ENCODE measurements at regions not wholly inside any gene's neighbourhood (a gene's known extent, or its start where the extent isn't known, plus 50 kb on each side); places are given as distances from the start of the nearest gene placed in this dataset.

DNA sequence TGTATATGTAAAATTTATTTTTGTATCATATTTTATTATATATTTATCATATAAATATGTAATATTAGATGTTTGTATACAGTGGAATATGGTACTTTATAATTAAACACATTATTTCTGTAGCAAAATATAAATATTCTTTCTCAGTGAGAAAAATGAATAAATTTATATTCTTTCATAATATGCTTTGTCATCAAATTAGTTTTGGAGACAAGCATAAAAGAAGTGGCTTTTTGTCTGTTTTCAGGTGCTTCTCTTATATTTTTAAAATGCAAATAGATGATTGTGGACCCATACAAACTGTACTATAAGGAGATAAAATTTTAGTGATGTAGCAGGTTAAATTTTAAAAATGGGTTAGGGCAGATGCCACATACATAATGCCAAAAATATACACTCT, 222.4 kb upstream of the CNTN5 start:
- no peaks in the 10 kb centered on the region for H3K36me3 ChIP-seq
- no peak overlapping the region for H3K4me3 ChIP-seq
- intact Hi-C loops (cut with DNase I), result no loop called here
- no peaks in the 10 kb centered on the region for H3K4me1 ChIP-seq
- DNase-seq, result no peak
- no peak overlapping the region for H3K27ac ChIP-seq
- H3K27me3 ChIP-seq, result no peaks in the 10 kb centered on the region
- TF ChIP-seq POLR2AphosphoS5 (IDR thresholded peaks at IDR 0.05), result no peak
- TF ChIP-seq EP300 (IDR thresholded peaks at IDR 0.05), result no peak
- no peak for TF ChIP-seq POLR2A (IDR thresholded peaks at IDR 0.05)
- TF ChIP-seq, protein P1, sequence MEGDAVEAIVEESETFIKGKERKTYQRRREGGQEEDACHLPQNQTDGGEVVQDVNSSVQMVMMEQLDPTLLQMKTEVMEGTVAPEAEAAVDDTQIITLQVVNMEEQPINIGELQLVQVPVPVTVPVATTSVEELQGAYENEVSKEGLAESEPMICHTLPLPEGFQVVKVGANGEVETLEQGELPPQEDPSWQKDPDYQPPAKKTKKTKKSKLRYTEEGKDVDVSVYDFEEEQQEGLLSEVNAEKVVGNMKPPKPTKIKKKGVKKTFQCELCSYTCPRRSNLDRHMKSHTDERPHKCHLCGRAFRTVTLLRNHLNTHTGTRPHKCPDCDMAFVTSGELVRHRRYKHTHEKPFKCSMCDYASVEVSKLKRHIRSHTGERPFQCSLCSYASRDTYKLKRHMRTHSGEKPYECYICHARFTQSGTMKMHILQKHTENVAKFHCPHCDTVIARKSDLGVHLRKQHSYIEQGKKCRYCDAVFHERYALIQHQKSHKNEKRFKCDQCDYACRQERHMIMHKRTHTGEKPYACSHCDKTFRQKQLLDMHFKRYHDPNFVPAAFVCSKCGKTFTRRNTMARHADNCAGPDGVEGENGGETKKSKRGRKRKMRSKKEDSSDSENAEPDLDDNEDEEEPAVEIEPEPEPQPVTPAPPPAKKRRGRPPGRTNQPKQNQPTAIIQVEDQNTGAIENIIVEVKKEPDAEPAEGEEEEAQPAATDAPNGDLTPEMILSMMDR (IDR thresholded peaks at IDR 0.05), result no peak
- H3K9me3 ChIP-seq, result peaks cover 0 to 5% (median under 1%) of the 10 kb centered on the region in 4 donors

DNA sequence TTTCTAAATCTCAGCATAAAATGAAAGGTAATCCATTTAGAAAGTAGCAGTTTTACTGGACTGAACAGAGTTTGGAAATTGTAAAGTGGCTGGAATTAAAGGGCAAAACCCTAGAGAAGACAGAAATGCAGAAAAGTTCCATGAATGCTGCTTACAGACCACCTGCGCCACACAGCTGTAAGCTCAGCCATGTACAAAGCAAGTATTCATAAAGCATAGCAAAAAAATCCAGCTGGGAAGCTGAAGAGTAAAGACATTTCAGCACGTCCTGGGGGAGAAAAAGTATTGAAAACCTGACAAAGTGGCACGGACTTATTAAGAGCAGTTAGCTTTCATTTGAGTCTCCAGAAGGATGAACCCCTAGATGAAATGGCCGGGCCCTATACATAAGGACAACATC, 220.1 kb upstream of the CNTN5 start:
- Histone ChIP-seq H3K4me1 (no peaks in the 10 kb centered on the region), H3K36me3 (no peaks in the 10 kb centered on the region), H3K27me3 (no peaks in the 10 kb centered on the region), H3K9me3 (peaks cover 0 to 5% (median 0%) of the 10 kb centered on the region in 4 donors), H3K27ac (no peak overlapping the region), H3K4me3 (no peak overlapping the region)
- 78 to 85% methylated on average over 4 of the region's 4 CpGs for WGBS, 2 donors
- intact Hi-C loops (cut with DNase I), result no loop called here
- no peak for TF ChIP-seq POLR2AphosphoS5 (IDR thresholded peaks at IDR 0.05)
- no peak for TF ChIP-seq POLR2A (IDR thresholded peaks at IDR 0.05)
- DNase-seq, result no peak

DNA sequence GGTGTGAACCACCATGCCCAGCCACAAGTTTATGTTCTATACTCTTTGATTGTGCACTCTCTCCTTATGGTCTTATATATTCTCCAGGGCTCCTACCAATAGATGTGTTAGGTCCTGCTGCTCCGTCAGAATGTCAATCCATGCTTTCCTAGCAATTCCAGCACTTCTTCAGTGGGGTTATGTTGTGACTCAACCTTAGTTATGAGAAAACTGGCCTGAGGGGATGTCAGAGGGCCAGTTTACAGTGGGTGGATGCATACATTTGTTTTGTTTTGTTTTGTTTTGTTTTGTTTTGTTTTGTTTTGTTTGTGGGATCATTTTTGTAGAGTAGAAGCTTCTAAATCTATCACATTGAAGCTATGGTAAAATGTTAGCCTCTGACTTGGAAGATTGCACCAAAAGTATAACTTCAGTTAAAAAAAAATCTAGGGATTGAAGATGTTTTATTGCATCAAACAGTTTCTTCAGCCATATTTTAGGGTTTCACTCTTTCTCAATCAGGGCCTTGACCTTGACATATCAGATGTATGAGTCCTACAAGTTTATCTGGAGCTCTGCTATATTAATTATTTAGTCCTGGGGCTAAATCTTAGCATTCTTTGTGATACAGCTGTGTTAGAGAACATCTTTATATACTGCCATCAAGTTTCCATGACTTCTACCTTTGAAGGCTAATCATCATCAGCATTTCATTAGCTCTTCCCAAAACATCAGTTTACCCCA, 191.6 kb upstream of the CNTN5 start:
- Histone ChIP-seq H3K27me3 (no peaks in the 10 kb centered on the region), H3K9me3 (peaks cover 0 to 3% (median 0%) of the 10 kb centered on the region in 4 donors), H3K36me3 (no peaks in the 10 kb centered on the region), H3K4me3 (no peak overlapping the region), H3K4me1 (no peaks in the 10 kb centered on the region), H3K27ac (no peak overlapping the region)
- no peak for DNase-seq
- intact Hi-C loops (cut with DNase I), result no loop called here
- TF ChIP-seq POLR2AphosphoS5 (IDR thresholded peaks at IDR 0.05), result no peak
- no peak for TF ChIP-seq POLR2A (IDR thresholded peaks at IDR 0.05)
- no peak for TF ChIP-seq EP300 (IDR thresholded peaks at IDR 0.05)
- TF ChIP-seq, protein P1 (IDR thresholded peaks at IDR 0.05), result no peak
- WGBS, 2 donors, result 69 to 76% methylated on average over 1 of the region's 1 CpG

DNA sequence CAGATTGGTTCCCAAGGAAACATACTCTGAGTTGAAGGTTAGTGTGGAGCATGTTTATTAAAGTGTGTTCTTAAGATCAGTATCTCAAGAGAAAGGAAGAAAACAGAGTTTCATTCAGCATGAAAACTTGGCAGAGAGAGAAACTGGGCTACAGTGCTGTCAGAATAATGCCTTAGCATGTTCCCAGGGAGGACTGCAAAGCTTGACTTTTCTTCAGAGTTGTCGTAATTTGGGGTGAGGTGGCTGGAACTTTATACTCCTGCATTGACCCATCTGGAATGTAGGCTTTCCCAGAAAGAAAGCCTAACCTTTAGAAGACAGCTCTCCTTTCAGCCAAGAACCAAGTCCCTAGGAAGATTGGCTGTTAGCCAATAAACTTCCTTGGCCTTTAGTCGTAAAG, 190.8 kb upstream of the CNTN5 start:
- intact Hi-C loops (cut with DNase I), result no loop called here
- no peaks in the 10 kb centered on the region for H3K36me3 ChIP-seq
- H3K4me1 ChIP-seq, result no peaks in the 10 kb centered on the region
- WGBS, 2 donors, result 85 to 86% methylated on average over 2 of the region's 2 CpGs
- no peak overlapping the region for H3K27ac ChIP-seq
- H3K27me3 ChIP-seq, result no peaks in the 10 kb centered on the region
- TF ChIP-seq, protein P1 (IDR thresholded peaks at IDR 0.05), result no peak
- TF ChIP-seq POLR2A (IDR thresholded peaks at IDR 0.05) (no peak), POLR2AphosphoS5 (IDR thresholded peaks at IDR 0.05) (no peak), EP300 (IDR thresholded peaks at IDR 0.05) (no peak)
- no peak overlapping the region for H3K4me3 ChIP-seq
- H3K9me3 ChIP-seq, result peaks cover 0 to 7% (median 0%) of the 10 kb centered on the region in 4 donors
- DNase-seq, result no peak

DNA sequence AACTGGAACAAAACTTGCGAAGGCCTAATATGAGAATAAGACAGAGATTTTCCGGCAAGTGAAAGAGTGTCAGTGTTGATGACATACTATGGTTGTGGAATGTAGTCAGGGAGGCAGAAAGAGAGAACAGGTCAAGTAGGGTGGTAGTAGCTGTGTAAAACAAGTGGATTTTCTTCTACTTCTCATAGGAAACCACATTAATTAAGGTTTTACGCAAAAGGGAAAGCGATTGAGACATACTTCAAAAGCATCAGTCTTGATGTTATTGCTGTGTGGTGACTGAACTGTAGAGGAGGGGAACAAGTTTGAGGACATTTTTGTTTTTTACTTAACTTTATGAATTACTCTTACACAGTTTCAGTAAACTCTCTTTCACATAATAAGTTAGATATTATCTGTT, 186.0 kb upstream of the CNTN5 start:
- H3K27me3 ChIP-seq, result no peaks in the 10 kb centered on the region
- H3K36me3 ChIP-seq, result no peaks in the 10 kb centered on the region
- H3K4me1 ChIP-seq, result no peaks in the 10 kb centered on the region
- 88 to 92% methylated on average over 4 of the region's 4 CpGs for WGBS, 2 donors
- no peak for TF ChIP-seq EP300 (IDR thresholded peaks at IDR 0.05)
- TF ChIP-seq, protein P1 (IDR thresholded peaks at IDR 0.05), result no peak
- no peak for TF ChIP-seq POLR2A (IDR thresholded peaks at IDR 0.05)
- no peak for TF ChIP-seq POLR2AphosphoS5 (IDR thresholded peaks at IDR 0.05)
- DNase-seq, result no peak
- H3K9me3 ChIP-seq, result peaks cover 0 to 4% (median 0%) of the 10 kb centered on the region in 4 donors
- no peak overlapping the region for H3K4me3 ChIP-seq
- H3K27ac ChIP-seq, result no peak overlapping the region
- intact Hi-C loops (cut with DNase I), result no loop called here

Measured in sigmoid colon (tissue), 6 donors.